ENCODE measurements at regions not wholly inside any gene's neighbourhood (a gene's known extent, or its start where the extent isn't known, plus 50 kb on each side); places are given as distances from the start of the nearest gene placed in this dataset.

DNA sequence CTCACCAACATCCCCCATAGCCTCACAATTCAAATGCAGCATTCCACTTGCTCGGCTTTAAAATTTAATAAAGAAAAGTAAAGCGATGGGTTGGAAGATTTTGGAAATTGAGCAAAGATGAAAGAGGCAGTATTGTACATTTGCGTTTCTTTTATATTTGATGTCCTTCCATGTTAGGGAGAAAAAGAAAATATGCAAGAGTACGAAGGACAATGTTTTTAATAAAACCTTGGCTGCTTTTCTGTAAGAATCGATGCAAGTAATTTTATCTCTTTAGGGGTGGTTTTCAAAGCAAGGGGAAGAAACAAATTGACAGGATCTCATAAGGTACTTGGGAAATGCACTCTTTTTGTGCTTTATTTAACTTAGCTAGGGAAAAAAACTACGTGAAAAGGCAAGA lies 61.8 kb upstream of the TSC22D2 start:
- TF ChIP-seq, protein P1, sequence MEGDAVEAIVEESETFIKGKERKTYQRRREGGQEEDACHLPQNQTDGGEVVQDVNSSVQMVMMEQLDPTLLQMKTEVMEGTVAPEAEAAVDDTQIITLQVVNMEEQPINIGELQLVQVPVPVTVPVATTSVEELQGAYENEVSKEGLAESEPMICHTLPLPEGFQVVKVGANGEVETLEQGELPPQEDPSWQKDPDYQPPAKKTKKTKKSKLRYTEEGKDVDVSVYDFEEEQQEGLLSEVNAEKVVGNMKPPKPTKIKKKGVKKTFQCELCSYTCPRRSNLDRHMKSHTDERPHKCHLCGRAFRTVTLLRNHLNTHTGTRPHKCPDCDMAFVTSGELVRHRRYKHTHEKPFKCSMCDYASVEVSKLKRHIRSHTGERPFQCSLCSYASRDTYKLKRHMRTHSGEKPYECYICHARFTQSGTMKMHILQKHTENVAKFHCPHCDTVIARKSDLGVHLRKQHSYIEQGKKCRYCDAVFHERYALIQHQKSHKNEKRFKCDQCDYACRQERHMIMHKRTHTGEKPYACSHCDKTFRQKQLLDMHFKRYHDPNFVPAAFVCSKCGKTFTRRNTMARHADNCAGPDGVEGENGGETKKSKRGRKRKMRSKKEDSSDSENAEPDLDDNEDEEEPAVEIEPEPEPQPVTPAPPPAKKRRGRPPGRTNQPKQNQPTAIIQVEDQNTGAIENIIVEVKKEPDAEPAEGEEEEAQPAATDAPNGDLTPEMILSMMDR (IDR thresholded peaks at IDR 0.05): no peak
- no peak for TF ChIP-seq ZFX (IDR thresholded peaks at IDR 0.05; ENCODE audit: borderline replicate concordance)

Data from 22Rv1 (cell line).